HepG2 (cell line): ENCODE measurements at regions not wholly inside any gene's neighbourhood (a gene's known extent, or its start where the extent isn't known, plus 50 kb on each side); places are given as distances from the start of the nearest gene placed in this dataset.
A peak's percentile ranks its signal among the peaks of the same experiment; 100 is the strongest.

Experiments
- CEBPZ ChIP-seq: IDR thresholded peaks from 2 replicates; pipeline ENCODE4 v1.6.1; 2012; ENCODE audit warnings: low read length, improper control_type of control experiment
- CHD2 ChIP-seq: IDR thresholded peaks from 2 replicates; pipeline ENCODE4 v1.6.1; 2011; ENCODE audit warnings: low read depth, low read length, improper control_type of control experiment
- E2F5 ChIP-seq: sonication (generic); formaldehyde crosslinking; conservative IDR thresholded peaks from 2 replicates; pipeline ENCODE4 v1.4.0; 2020; ENCODE audit warnings: missing genetic modification reagents
- ELF4 ChIP-seq: sonication (generic); formaldehyde crosslinking; IDR thresholded peaks from 2 replicates; pipeline ENCODE4 v1.5.0; 2020; ENCODE audit warnings: missing genetic modification reagents, mild to moderate bottlenecking, moderate library complexity, borderline replicate concordance
- HOXA9 ChIP-seq: sonication (generic); formaldehyde crosslinking; IDR thresholded peaks from 2 replicates; pipeline ENCODE4 v1.8.1; 2022; ENCODE audit warnings: missing genetic modification reagents, mild to moderate bottlenecking, moderate library complexity, borderline replicate concordance
- SP5 ChIP-seq: IDR thresholded peaks from 2 replicates; pipeline ENCODE4 v1.6.1; 2016; ENCODE audit warnings: low read depth, borderline replicate concordance
- STAG1 ChIP-seq: sonication (generic); formaldehyde crosslinking; IDR thresholded peaks from 2 replicates; pipeline ENCODE4 v1.4.0; 2020; ENCODE audit warnings: missing genetic modification reagents
- TCF12 ChIP-seq, 2 experiments: fragments of 450-650 bp in 1 of 2; sonication (generic) in 1 of 2; formaldehyde crosslinking in 1 of 2; IDR thresholded peaks; 2 replicates each; pipeline versions ENCODE4 v1.6.1 to v1.8.0; 2017 to 2022; ENCODE audit warnings: antibody characterized with exemption in 1 of 2, mild to moderate bottlenecking in 1 of 2, missing genetic modification reagents in 1 of 2, moderate library complexity in 1 of 2
- ZBTB1 ChIP-seq: sonication (generic); formaldehyde crosslinking; IDR thresholded peaks from 2 replicates; pipeline ENCODE4 v1.4.0; 2020; ENCODE audit warnings: missing genetic modification reagents, borderline replicate concordance
- ZMAT3 ChIP-seq: sonication (generic); formaldehyde crosslinking; conservative IDR thresholded peaks from 2 replicates; pipeline ENCODE4 v1.7.0; 2021; ENCODE audit warnings: missing genetic modification reagents
- ZNF292 ChIP-seq: sonication (generic); formaldehyde crosslinking; IDR thresholded peaks from 2 replicates; pipeline ENCODE4 v1.8.1; 2022; ENCODE audit warnings: mild to moderate bottlenecking, low read depth, missing genetic modification reagents, borderline replicate concordance
- ZNF496 ChIP-seq: sonication (generic); formaldehyde crosslinking; IDR thresholded peaks from 2 replicates; pipeline ENCODE4 v1.8.1; 2023; ENCODE audit warnings: mild to moderate bottlenecking, moderate library complexity, missing genetic modification reagents; ENCODE audit not compliant: insufficient replicate concordance
- ZNF510 ChIP-seq: sonication (generic); formaldehyde crosslinking; IDR thresholded peaks from 2 replicates; pipeline ENCODE4 v1.4.0; 2020; ENCODE audit warnings: low read depth, mild to moderate bottlenecking, missing genetic modification reagents
- ZNF530 ChIP-seq: sonication (generic); formaldehyde crosslinking; IDR thresholded peaks from 2 replicates; pipeline ENCODE4 v1.5.0; 2020; ENCODE audit warnings: low read depth, mild to moderate bottlenecking, missing genetic modification reagents
- TF ChIP-seq, protein P1 (sequence below): sonication (generic); formaldehyde crosslinking; IDR thresholded peaks from 2 replicates; pipeline ENCODE4 v1.4.0; 2020; ENCODE audit warnings: missing genetic modification reagents
- TF ChIP-seq, protein P2 (sequence below): sonication (generic); formaldehyde crosslinking; IDR thresholded peaks from 2 replicates; pipeline ENCODE4 v1.4.0; 2020; ENCODE audit warnings: low read depth, mild to moderate bottlenecking, missing genetic modification reagents

- TF ChIP-seq, protein P1, sequence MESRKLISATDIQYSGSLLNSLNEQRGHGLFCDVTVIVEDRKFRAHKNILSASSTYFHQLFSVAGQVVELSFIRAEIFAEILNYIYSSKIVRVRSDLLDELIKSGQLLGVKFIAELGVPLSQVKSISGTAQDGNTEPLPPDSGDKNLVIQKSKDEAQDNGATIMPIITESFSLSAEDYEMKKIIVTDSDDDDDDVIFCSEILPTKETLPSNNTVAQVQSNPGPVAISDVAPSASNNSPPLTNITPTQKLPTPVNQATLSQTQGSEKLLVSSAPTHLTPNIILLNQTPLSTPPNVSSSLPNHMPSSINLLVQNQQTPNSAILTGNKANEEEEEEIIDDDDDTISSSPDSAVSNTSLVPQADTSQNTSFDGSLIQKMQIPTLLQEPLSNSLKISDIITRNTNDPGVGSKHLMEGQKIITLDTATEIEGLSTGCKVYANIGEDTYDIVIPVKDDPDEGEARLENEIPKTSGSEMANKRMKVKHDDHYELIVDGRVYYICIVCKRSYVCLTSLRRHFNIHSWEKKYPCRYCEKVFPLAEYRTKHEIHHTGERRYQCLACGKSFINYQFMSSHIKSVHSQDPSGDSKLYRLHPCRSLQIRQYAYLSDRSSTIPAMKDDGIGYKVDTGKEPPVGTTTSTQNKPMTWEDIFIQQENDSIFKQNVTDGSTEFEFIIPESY (CRISPR knock-in tag), result peak; percentile 84; the same call in 1 of the 2 replicates
- TF ChIP-seq ZNF496 (CRISPR knock-in tag) (peak; percentile 88), STAG1 (CRISPR knock-in tag) (peak; percentile 62), ZNF510 (CRISPR knock-in tag) (peak; percentile 100), HOXA9 (CRISPR knock-in tag) (peak; percentile 100), E2F5 (CRISPR knock-in tag) (peak; percentile 99), CEBPZ (no peak), ZBTB1 (CRISPR knock-in tag) (peak; percentile 98), ELF4 (CRISPR knock-in tag) (peak; percentile 96), SP5 (CRISPR knock-in tag) (peak; percentile 81), TCF12 (IDR thresholded peaks at IDR 0.05) (no peak), TCF12 (CRISPR knock-in tag; IDR thresholded peaks at IDR 0.05) (peak; percentile 99), CHD2 (no peak), ZNF530 (CRISPR knock-in tag) (peak; percentile 99), ZMAT3 (CRISPR knock-in tag) (peak; percentile 100), ZNF292 (CRISPR knock-in tag) (no peak)
- TF ChIP-seq, protein P2, sequence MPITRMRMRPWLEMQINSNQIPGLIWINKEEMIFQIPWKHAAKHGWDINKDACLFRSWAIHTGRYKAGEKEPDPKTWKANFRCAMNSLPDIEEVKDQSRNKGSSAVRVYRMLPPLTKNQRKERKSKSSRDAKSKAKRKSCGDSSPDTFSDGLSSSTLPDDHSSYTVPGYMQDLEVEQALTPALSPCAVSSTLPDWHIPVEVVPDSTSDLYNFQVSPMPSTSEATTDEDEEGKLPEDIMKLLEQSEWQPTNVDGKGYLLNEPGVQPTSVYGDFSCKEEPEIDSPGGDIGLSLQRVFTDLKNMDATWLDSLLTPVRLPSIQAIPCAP, result peak; percentile 99
Measured at GRCh38 chr5:175796536-175797499, 74.6 kb upstream of the CPLX2 start (continued).
